SK-N-SH treated with all-trans-retinoic acid at 6 μM for 48 hours (cell line): ENCODE measurements at regions not wholly inside any gene's neighbourhood (a gene's known extent, or its start where the extent isn't known, plus 50 kb on each side); places are given as distances from the start of the nearest gene placed in this dataset.

Experiments
- ATAC-seq: fragments of 200-7000 bp; cut with Tn5 transposase; 3 replicates; pipeline ENCODE4 v1.9.1; 2020; ENCODE audit warnings: mild to moderate bottlenecking, moderate library complexity
- ARNTL ChIP-seq: fragments of 450-650 bp; formaldehyde crosslinking; IDR thresholded peaks from 2 replicates; pipeline ENCODE4 v1.5.0; 2020; ENCODE audit warnings: low read depth, mild to moderate bottlenecking, moderate library complexity, borderline replicate concordance
- BACH2 ChIP-seq: fragments of 250-450 bp; sonication (Bioruptor Pico); IDR thresholded peaks from 2 replicates; pipeline ENCODE4 v1.9.0; 2021; ENCODE audit warnings: mild to moderate bottlenecking, borderline replicate concordance
- CSDC2 ChIP-seq: fragments of 250-450 bp; sonication (Bioruptor Pico); IDR thresholded peaks from 2 replicates; pipeline ENCODE4 v1.5.0; 2020; ENCODE audit warnings: mild to moderate bottlenecking, moderate library complexity
- CSRNP3 ChIP-seq: fragments of 250-450 bp; sonication (Bioruptor Pico); IDR thresholded peaks from 2 replicates; pipeline ENCODE4 v1.5.1; 2021; ENCODE audit warnings: mild to moderate bottlenecking, moderate library complexity
- ESRRG ChIP-seq: fragments of 250-450 bp; sonication (Bioruptor Pico); IDR thresholded peaks from 2 replicates; pipeline ENCODE4 v1.6.1; 2021; ENCODE audit warnings: mild to moderate bottlenecking
- ISL1 ChIP-seq: fragments of 250-450 bp; sonication (Bioruptor Pico); IDR thresholded peaks from 2 replicates; pipeline ENCODE4 v2.1.2; 2022; ENCODE audit warnings: mild to moderate bottlenecking, moderate library complexity
- OSR1 ChIP-seq: fragments of 250-450 bp; sonication (Bioruptor Pico); IDR thresholded peaks from 2 replicates; pipeline ENCODE4 v1.8.0; 2022; ENCODE audit warnings: moderate library complexity, mild to moderate bottlenecking, inconsistent platforms
- PATZ1 ChIP-seq: fragments of 250-450 bp; sonication (Bioruptor Pico); IDR thresholded peaks from 2 replicates; pipeline ENCODE4 v1.8.0; 2020; ENCODE audit warnings: mild to moderate bottlenecking, moderate library complexity, borderline replicate concordance
- PPARA ChIP-seq: fragments of 250-450 bp; sonication (Bioruptor Pico); IDR thresholded peaks from 2 replicates; pipeline ENCODE4 v1.5.0; 2020; ENCODE audit warnings: mild to moderate bottlenecking, borderline replicate concordance
- SNAI2 ChIP-seq: fragments of 250-450 bp; sonication (Bioruptor Pico); IDR thresholded peaks from 2 replicates; pipeline ENCODE4 v1.5.0; 2020; ENCODE audit warnings: mild to moderate bottlenecking, moderate library complexity
- TCF4 ChIP-seq: fragments of 250-450 bp; sonication (Bioruptor Pico); IDR thresholded peaks from 2 replicates; pipeline ENCODE4 v1.8.0; 2021; ENCODE audit warnings: mild to moderate bottlenecking, moderate library complexity, borderline replicate concordance
- TOX ChIP-seq: fragments of 250-450 bp; sonication (Bioruptor Pico); IDR thresholded peaks from 2 replicates; pipeline ENCODE4 v1.8.0; 2021; ENCODE audit warnings: mild to moderate bottlenecking, moderate library complexity, borderline replicate concordance
- TSHZ2 ChIP-seq: fragments of 250-450 bp; sonication (Bioruptor Pico); IDR thresholded peaks from 2 replicates; pipeline ENCODE4 v1.5.0; 2020; ENCODE audit warnings: mild to moderate bottlenecking, moderate library complexity
- ZC3H10 ChIP-seq: fragments of 250-450 bp; sonication (Bioruptor Pico); IDR thresholded peaks from 2 replicates; pipeline ENCODE4 v1.5.1; 2021; ENCODE audit warnings: mild to moderate bottlenecking, moderate library complexity
- ZFP3 ChIP-seq: fragments of 250-450 bp; sonication (Bioruptor Pico); IDR thresholded peaks from 2 replicates; pipeline ENCODE4 v1.5.0; 2020; ENCODE audit warnings: mild to moderate bottlenecking, moderate library complexity
- ZFP30 ChIP-seq: fragments of 450-650 bp; formaldehyde crosslinking; IDR thresholded peaks from 2 replicates; pipeline ENCODE4 v1.5.0; 2022; ENCODE audit warnings: mild to moderate bottlenecking, moderate library complexity
- ZNF565 ChIP-seq: fragments of 450-650 bp; formaldehyde crosslinking; conservative IDR thresholded peaks from 2 replicates; pipeline ENCODE4 v1.5.0; 2020; ENCODE audit warnings: low read depth, mild to moderate bottlenecking, moderate library complexity
- ZNF70 ChIP-seq: fragments of 450-650 bp; formaldehyde crosslinking; IDR thresholded peaks from 2 replicates; pipeline ENCODE4 v1.5.0; 2020; ENCODE audit warnings: mild to moderate bottlenecking, moderate library complexity
- ZNF8 ChIP-seq: fragments of 450-650 bp; formaldehyde crosslinking; IDR thresholded peaks from 2 replicates; pipeline ENCODE4 v1.5.0; 2020; ENCODE audit warnings: mild to moderate bottlenecking, moderate library complexity

- TF ChIP-seq SNAI2 (CRISPR knock-in tag) (no peak), ZFP30 (no peak), ZNF70 (CRISPR knock-in tag) (no peak), ZNF8 (no peak), ZNF565 (CRISPR knock-in tag) (no peak), TOX (no peak), ZC3H10 (no peak), TCF4 (CRISPR knock-in tag) (no peak)
- TF ChIP-seq, all 23 proteins: peak for 0
- no peak for ATAC-seq
These were observed 60.7 kb upstream of the ARHGAP28 start for GRCh38 chr18:6668836-6669235.

GRCh38 chr18:6672821-6673308, 56.7 kb upstream of the ARHGAP28 start:
- ATAC-seq = no peak
- TF ChIP-seq TCF4 (CRISPR knock-in tag) (peak; percentile 48; the same call in 1 of the 2 replicates), CSRNP3 (no peak), PPARA (CRISPR knock-in tag) (no peak), OSR1 (CRISPR knock-in tag) (no peak), SNAI2 (CRISPR knock-in tag) (no peak), ZC3H10 (no peak), ESRRG (CRISPR knock-in tag) (no peak)

GRCh38 chr18:6677086-6677485, 52.4 kb upstream of the ARHGAP28 start:
- no peak for ATAC-seq
- TF ChIP-seq BACH2 (CRISPR knock-in tag) (no peak), ZNF565 (CRISPR knock-in tag) (no peak), TSHZ2 (CRISPR knock-in tag) (no peak), PATZ1 (CRISPR knock-in tag) (no peak), TCF4 (CRISPR knock-in tag) (no peak), OSR1 (CRISPR knock-in tag) (no peak), SNAI2 (CRISPR knock-in tag) (no peak), CSRNP3 (no peak), CSDC2 (CRISPR knock-in tag) (no peak), ZFP3 (CRISPR knock-in tag) (no peak), ARNTL (no peak), ISL1 (CRISPR knock-in tag) (no peak)

- ATAC-seq = no peak
These were observed 50.3 kb upstream of the ARHGAP28 start for GRCh38 chr18:6679201-6679600.

More at GRCh38 chr18:6679201-6679600, 50.3 kb upstream of the ARHGAP28 start:
- TF ChIP-seq ARNTL = no peak
- TF ChIP-seq TCF4 (CRISPR knock-in tag) = no peak
- TF ChIP-seq ZC3H10 = no peak
- no peak for TF ChIP-seq ZFP30
- TF ChIP-seq TOX = no peak
- TF ChIP-seq PATZ1 (CRISPR knock-in tag) = no peak
- no peak for TF ChIP-seq ZNF8
